Skeletal muscle tissue (tissue), 3 donors: ENCODE measurements at regions not wholly inside any gene's neighbourhood (a gene's known extent, or its start where the extent isn't known, plus 50 kb on each side); places are given as distances from the start of the nearest gene placed in this dataset.
A peak's percentile ranks its signal among the peaks of the same experiment; 100 is the strongest.

ENCODE experiments used
- H3K27ac ChIP-seq: one replicate; pipeline ENCODE4 v1.7.0; 2013; ENCODE audit warnings: mild to moderate bottlenecking, low read depth, low read length, inconsistent platforms
- H3K27me3 ChIP-seq, 3 donors: one replicate each; pipeline ENCODE4 v1.7.0; 2013; ENCODE audit warnings: low read length in 3 of 3; ENCODE audit not compliant: control insufficient read depth in 3 of 3, insufficient read depth in 3 of 3
- H3K36me3 ChIP-seq, 3 donors: one replicate each; pipeline ENCODE4 v1.7.0; 2013; ENCODE audit warnings: low read length in 3 of 3; ENCODE audit not compliant: control insufficient read depth in 3 of 3, insufficient read depth in 3 of 3
- H3K4me1 ChIP-seq, 3 donors: one replicate each; pipeline ENCODE4 v1.7.0; 2013; ENCODE audit warnings: low read length in 3 of 3, mild to moderate bottlenecking in 3 of 3; ENCODE audit not compliant: control insufficient read depth in 3 of 3, insufficient read depth in 3 of 3
- H3K4me3 ChIP-seq, 3 donors: one replicate each; pipeline ENCODE4 v1.7.0; 2013; ENCODE audit warnings: low read length in 3 of 3
- H3K9ac ChIP-seq, 3 donors: one replicate each; pipeline ENCODE4 v1.7.0; 2013; ENCODE audit warnings: low read length in 3 of 3, mild to moderate bottlenecking in 3 of 3, moderate library complexity in 2 of 3, low read depth in 1 of 3
- H3K9me3 ChIP-seq, 3 donors: one replicate each; pipeline ENCODE4 v1.7.0; 2013; ENCODE audit warnings: low read length in 3 of 3; ENCODE audit not compliant: control insufficient read depth in 3 of 3
- donor health status: Osteomylitis.

DNA sequence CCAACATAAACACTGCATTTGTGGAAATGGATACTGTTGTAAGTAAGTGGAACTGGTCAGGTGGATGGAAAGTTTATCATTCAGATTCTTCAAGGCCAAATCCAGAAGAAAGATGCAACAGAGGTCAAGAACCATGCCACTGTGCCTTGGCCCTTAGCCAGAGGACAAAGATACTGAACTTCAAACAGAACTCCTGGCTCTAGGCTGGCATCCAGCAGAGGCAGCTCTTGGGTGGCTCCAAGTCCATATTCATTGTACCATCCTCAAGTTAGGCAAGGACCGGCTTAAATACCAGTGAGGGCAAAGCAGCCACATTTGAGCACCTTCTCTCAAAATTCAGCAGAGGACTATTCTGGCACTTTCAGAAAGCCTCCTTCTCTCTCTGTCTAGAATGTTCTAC lies 53.2 kb downstream of the DNAAF9 start:
- H3K4me3 ChIP-seq = no peak overlapping the region
- H3K27ac ChIP-seq = no peak overlapping the region
- peaks cover 0 to 5% (median 0%) of the 10 kb centered on the region in 3 donors for H3K36me3 ChIP-seq
- no peaks in the 10 kb centered on the region for H3K27me3 ChIP-seq
- no peak overlapping the region for H3K9ac ChIP-seq
- H3K4me1 ChIP-seq = no peaks in the 10 kb centered on the region
- H3K9me3 ChIP-seq = no peaks in the 10 kb centered on the region

DNA sequence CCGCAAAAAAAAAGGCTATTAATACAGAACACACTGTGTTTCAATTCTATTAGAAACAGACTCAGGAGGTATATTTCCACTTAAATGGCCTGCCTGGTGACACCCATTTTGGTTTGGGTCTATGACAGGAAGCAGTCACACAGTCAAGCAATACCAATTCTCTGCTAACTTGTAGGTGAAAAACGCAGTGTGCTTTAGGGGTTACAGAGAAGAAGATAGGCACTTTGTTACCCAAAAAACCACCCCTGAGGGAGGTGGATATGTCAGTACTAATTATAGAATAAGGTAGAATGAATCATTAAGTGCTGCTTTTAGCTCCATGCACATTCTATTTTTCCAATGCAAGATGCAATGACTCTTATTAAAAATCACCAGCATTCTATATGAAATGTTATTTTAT lies 53.8 kb downstream of the DNAAF9 start:
- Histone ChIP-seq H3K9me3 (no peaks in the 10 kb centered on the region), H3K9ac (no peak overlapping the region), H3K36me3 (peaks cover 0 to 3% (median 0%) of the 10 kb centered on the region in 3 donors), H3K27ac (no peak overlapping the region), H3K27me3 (no peaks in the 10 kb centered on the region), H3K4me3 (no peak overlapping the region), H3K4me1 (no peaks in the 10 kb centered on the region)

DNA sequence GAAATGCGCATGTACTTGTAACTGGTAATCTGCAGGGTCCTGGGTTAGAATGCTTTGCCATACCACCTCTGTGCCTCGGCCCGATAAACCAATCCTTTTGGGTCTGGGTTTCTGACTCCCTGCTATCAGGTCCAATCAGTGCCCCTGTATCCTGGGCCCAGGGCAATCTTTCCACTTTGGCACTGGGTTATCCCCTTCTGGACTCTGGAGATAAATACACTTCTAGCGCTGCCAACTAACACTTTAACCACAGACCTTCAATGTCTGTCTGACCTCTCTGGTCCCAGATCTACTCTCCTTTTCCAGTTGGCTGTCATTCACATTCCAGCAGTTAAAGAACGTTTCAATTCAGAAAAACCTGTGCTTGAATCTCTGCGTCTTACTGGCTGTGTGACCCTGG lies 55.3 kb downstream of the DNAAF9 start:
- no peaks in the 10 kb centered on the region for H3K9me3 ChIP-seq
- H3K27me3 ChIP-seq = no peaks in the 10 kb centered on the region
- H3K4me3 ChIP-seq = no peak overlapping the region
- H3K36me3 ChIP-seq = peaks cover 3 to 9% (median 4%) of the 10 kb centered on the region in 3 donors
- no peak overlapping the region for H3K27ac ChIP-seq
- no peaks in the 10 kb centered on the region for H3K4me1 ChIP-seq
- no peak overlapping the region for H3K9ac ChIP-seq

GRCh38 chr20:3350422-3350821 lies 57.0 kb downstream of the DNAAF9 start:
- H3K9me3 ChIP-seq = no peaks in the 10 kb centered on the region
- no peak overlapping the region for H3K27ac ChIP-seq
- H3K27me3 ChIP-seq = no peaks in the 10 kb centered on the region
- no peaks in the 10 kb centered on the region for H3K4me1 ChIP-seq
- H3K36me3 ChIP-seq = peaks cover 4 to 11% (median 8%) of the 10 kb centered on the region in 3 donors
- no peak overlapping the region for H3K4me3 ChIP-seq
- no peak overlapping the region for H3K9ac ChIP-seq

GRCh38 chr20:3349786-3350185 lies 57.7 kb downstream of the DNAAF9 start:
- Histone ChIP-seq H3K27me3 (no peaks in the 10 kb centered on the region), H3K9me3 (no peaks in the 10 kb centered on the region), H3K27ac (no peak overlapping the region), H3K9ac (no peak overlapping the region), H3K4me3 (no peak overlapping the region), H3K4me1 (no peaks in the 10 kb centered on the region), H3K36me3 (peaks cover 4 to 10% (median 8%) of the 10 kb centered on the region in 3 donors)

DNA sequence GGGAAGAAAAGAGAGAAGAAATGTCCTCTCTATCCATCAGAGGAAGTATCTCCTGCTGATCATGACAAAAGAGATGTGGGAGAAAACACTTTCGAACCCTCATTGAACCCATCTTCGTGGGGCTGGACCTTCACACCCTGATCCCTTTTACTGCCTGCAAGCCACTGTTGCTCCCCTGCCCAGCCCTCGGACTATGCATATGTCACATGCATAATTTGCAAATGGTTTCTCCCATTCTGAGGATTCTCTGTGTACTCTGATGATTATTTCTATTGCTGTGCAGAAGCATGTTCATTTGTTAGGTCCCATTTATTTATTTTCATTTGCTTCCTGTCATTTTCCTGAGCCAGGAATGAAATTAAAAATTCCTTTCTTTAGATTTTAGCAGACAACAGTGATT lies 64.7 kb downstream of the DNAAF9 start:
- no peak overlapping the region for H3K27ac ChIP-seq
- peaks cover 6 to 10% (median 9%) of the 10 kb centered on the region in 3 donors for H3K4me1 ChIP-seq
- H3K9ac ChIP-seq = no peak overlapping the region
- no peaks in the 10 kb centered on the region for H3K27me3 ChIP-seq
- H3K9me3 ChIP-seq = no peaks in the 10 kb centered on the region
- peaks cover 1 to 15% (median 8%) of the 10 kb centered on the region in 3 donors for H3K36me3 ChIP-seq
- H3K4me3 ChIP-seq = no peak overlapping the region

GRCh38 chr20:3340443-3340842 lies 67.0 kb downstream of the DNAAF9 start:
- peaks cover 6 to 10% (median 9%) of the 10 kb centered on the region in 3 donors for H3K4me1 ChIP-seq
- H3K4me3 ChIP-seq = peak overlapping the region in 1 of 3 donors; percentile 45
- no peak overlapping the region for H3K27ac ChIP-seq
- no peak overlapping the region for H3K9ac ChIP-seq
- peaks cover 0 to 9% (median 4%) of the 10 kb centered on the region in 3 donors for H3K36me3 ChIP-seq
- no peaks in the 10 kb centered on the region for H3K9me3 ChIP-seq
- no peaks in the 10 kb centered on the region for H3K27me3 ChIP-seq

DNA sequence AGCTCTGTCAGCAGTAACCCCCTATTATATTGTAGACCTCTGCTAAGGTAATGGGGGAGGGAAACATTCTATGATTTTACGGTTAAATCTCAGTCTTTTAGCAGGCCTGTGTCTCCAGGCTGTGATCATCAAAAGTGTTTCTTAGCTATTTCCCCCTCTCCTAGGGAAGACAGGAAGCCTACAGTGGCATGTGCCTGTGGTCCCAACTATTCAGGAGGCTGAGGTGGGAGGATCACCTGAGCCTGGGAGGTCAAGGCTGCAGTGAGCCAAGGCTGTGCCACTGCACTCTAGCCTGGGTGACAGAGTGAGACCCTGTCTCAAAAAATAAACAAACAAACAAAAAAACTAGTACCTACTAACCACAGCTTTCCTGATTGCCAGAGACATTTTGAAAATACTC lies 67.9 kb downstream of the DNAAF9 start:
- Histone ChIP-seq H3K27ac (no peak overlapping the region), H3K4me3 (no peak overlapping the region), H3K9me3 (no peaks in the 10 kb centered on the region), H3K4me1 (peaks cover 6 to 10% (median 9%) of the 10 kb centered on the region in 3 donors), H3K36me3 (peaks cover 3 to 9% (median 7%) of the 10 kb centered on the region in 3 donors), H3K9ac (no peak overlapping the region), H3K27me3 (no peaks in the 10 kb centered on the region)

DNA sequence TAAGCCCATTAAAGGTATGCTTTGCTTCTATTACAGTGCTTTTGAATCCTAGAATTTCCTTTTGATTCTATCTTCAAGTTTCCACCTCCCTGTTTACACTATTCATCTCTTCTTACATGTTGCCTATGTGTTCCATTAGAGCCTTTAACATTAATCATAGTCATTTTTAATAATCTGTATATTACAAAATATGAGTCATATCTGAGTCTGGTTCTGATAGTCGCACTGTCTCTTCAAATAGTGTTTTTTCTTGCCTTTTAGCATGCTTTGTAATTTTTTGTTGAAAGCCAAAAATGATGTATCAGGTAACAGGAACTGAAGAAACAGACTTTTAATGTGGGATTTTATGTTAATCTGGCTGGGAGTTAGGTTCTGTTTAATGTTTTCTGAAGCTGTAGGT lies 68.4 kb downstream of the DNAAF9 start:
- Histone ChIP-seq H3K9ac (no peak overlapping the region), H3K36me3 (peaks cover 3 to 11% (median 9%) of the 10 kb centered on the region in 3 donors), H3K9me3 (no peaks in the 10 kb centered on the region), H3K27me3 (no peaks in the 10 kb centered on the region), H3K27ac (no peak overlapping the region), H3K4me3 (no peak overlapping the region), H3K4me1 (peaks cover 6 to 10% (median 9%) of the 10 kb centered on the region in 3 donors)

- Histone ChIP-seq H3K36me3 (peaks cover 7 to 22% (median 8%) of the 10 kb centered on the region in 3 donors), H3K27me3 (no peaks in the 10 kb centered on the region), H3K4me1 (no peaks in the 10 kb centered on the region), H3K9me3 (no peaks in the 10 kb centered on the region), H3K27ac (no peak overlapping the region), H3K4me3 (no peak overlapping the region), H3K9ac (no peak overlapping the region)
Measured at GRCh38 chr20:3334156-3334943, 73.1 kb downstream of the DNAAF9 start.
